ENCODE measurements at regions not wholly inside any gene's neighbourhood (a gene's known extent, or its start where the extent isn't known, plus 50 kb on each side); places are given as distances from the start of the nearest gene placed in this dataset.

GRCh38 chr14:24712909-24713308 is 78.9 kb upstream of the GZMB start:
- no peak for TF ChIP-seq EZH2 (IDR thresholded peaks at IDR 0.05)
- no peak for TF ChIP-seq POLR2AphosphoS5 (IDR thresholded peaks at IDR 0.05; ENCODE audit: borderline replicate concordance, low read depth, low read length)
- TF ChIP-seq FOXP2 (optimal IDR thresholded peaks at IDR 0.05; ENCODE audit: control extremely low read depth, extremely low read length, insufficient read depth): no peak

Measured in SK-N-MC (cell line).